Cardiac muscle cell (in vitro differentiated cells and primary cell): ENCODE measurements at regions not wholly inside any gene's neighbourhood (a gene's known extent, or its start where the extent isn't known, plus 50 kb on each side); places are given as distances from the start of the nearest gene placed in this dataset.

Source experiments
- DNase-seq, 2 donors: peaks; one replicate each; pipeline versions ENCODE4 v3.0.0 to v3.0.0-alpha.2; 2010 to 2017; ENCODE audit warnings: low read depth in 1 of 2, low spot score in 1 of 2
- H3K27ac ChIP-seq: fragments of 200-600 bp; sonication (generic); 2 replicates; pipeline ENCODE4 v1.5.1; 2016
- H3K27me3 ChIP-seq: fragments of 200-600 bp; sonication (generic); 2 replicates; pipeline ENCODE4 v1.6.0; 2016; ENCODE audit warnings: control low read depth
- H3K36me3 ChIP-seq: fragments of 200-600 bp; sonication (generic); 2 replicates; pipeline ENCODE4 v1.5.1; 2016; ENCODE audit warnings: control low read depth
- H3K4me1 ChIP-seq: fragments of 200-600 bp; sonication (generic); 2 replicates; pipeline ENCODE4 v1.8.1; 2017; ENCODE audit warnings: low read depth, mild to moderate bottlenecking, mixed run types
- H3K4me3 ChIP-seq: fragments of 200-600 bp; sonication (generic); 2 replicates; pipeline ENCODE4 v1.5.1; 2016; ENCODE audit warnings: mild to moderate bottlenecking
- H3K9me3 ChIP-seq: fragments of 200-600 bp; sonication (generic); 2 replicates; pipeline ENCODE4 v1.5.1; 2017; ENCODE audit warnings: low read depth, mild to moderate bottlenecking, control low read depth
- CTCF ChIP-seq: IDR thresholded peaks from 2 replicates; pipeline ENCODE4 v1.5.1; 2012; ENCODE audit warnings: low read depth, mild to moderate bottlenecking, low read length

GRCh38 chr1:37270639-37271038, 203.7 kb upstream of the ZC3H12A start:
- no peaks in the 10 kb centered on the region for H3K36me3 ChIP-seq
- no peak overlapping the region for H3K4me3 ChIP-seq
- no peaks in the 10 kb centered on the region for H3K4me1 ChIP-seq
- DNase-seq: no peak
- no peaks in the 10 kb centered on the region for H3K27me3 ChIP-seq
- no peak for TF ChIP-seq CTCF
- H3K9me3 ChIP-seq: no peaks in the 10 kb centered on the region
- no peak overlapping the region for H3K27ac ChIP-seq

GRCh38 chr1:37272626-37273025, 201.8 kb upstream of the ZC3H12A start:
- no peak for DNase-seq
- no peak overlapping the region for H3K4me3 ChIP-seq
- no peak overlapping the region for H3K27ac ChIP-seq
- H3K9me3 ChIP-seq: no peaks in the 10 kb centered on the region
- no peaks in the 10 kb centered on the region for H3K4me1 ChIP-seq
- no peaks in the 10 kb centered on the region for H3K36me3 ChIP-seq
- H3K27me3 ChIP-seq: no peaks in the 10 kb centered on the region
- no peak for TF ChIP-seq CTCF

GRCh38 chr1:37274486-37274885, 199.9 kb upstream of the ZC3H12A start:
- TF ChIP-seq CTCF: no peak
- H3K9me3 ChIP-seq: no peaks in the 10 kb centered on the region
- peaks cover 3% of the 10 kb centered on the region for H3K27me3 ChIP-seq
- H3K4me3 ChIP-seq: no peak overlapping the region
- H3K4me1 ChIP-seq: no peaks in the 10 kb centered on the region
- DNase-seq: no peak
- H3K36me3 ChIP-seq: no peaks in the 10 kb centered on the region
- H3K27ac ChIP-seq: no peak overlapping the region

- Histone ChIP-seq H3K9me3 (no peaks in the 10 kb centered on the region), H3K4me3 (no peak overlapping the region), H3K4me1 (no peaks in the 10 kb centered on the region), H3K27ac (no peak overlapping the region), H3K36me3 (no peaks in the 10 kb centered on the region), H3K27me3 (peaks cover 3% of the 10 kb centered on the region)
- no peak for DNase-seq
- no peak for TF ChIP-seq CTCF
These were observed 199.3 kb upstream of the ZC3H12A start for GRCh38 chr1:37274938-37275631.

- no peak for TF ChIP-seq CTCF
- H3K27ac ChIP-seq: no peak overlapping the region
These were observed 197.0 kb upstream of the ZC3H12A start for GRCh38 chr1:37277366-37277765.

GRCh38 chr1:37281354-37281753, 193.0 kb upstream of the ZC3H12A start:
- H3K36me3 ChIP-seq: no peaks in the 10 kb centered on the region
- DNase-seq: no peak
- no peak overlapping the region for H3K27ac ChIP-seq
- H3K4me3 ChIP-seq: no peak overlapping the region
- H3K4me1 ChIP-seq: no peaks in the 10 kb centered on the region
- H3K9me3 ChIP-seq: no peaks in the 10 kb centered on the region
- peaks cover 3% of the 10 kb centered on the region for H3K27me3 ChIP-seq
- no peak for TF ChIP-seq CTCF

More at GRCh38 chr1:37277366-37277765, 197.0 kb upstream of the ZC3H12A start:
- H3K36me3 ChIP-seq: no peaks in the 10 kb centered on the region
- H3K9me3 ChIP-seq: no peaks in the 10 kb centered on the region
- no peaks in the 10 kb centered on the region for H3K4me1 ChIP-seq
- H3K4me3 ChIP-seq: no peak overlapping the region
- H3K27me3 ChIP-seq: peaks cover 3% of the 10 kb centered on the region
- no peak for DNase-seq
